Right lobe of liver (tissue), 4 donors: ENCODE measurements at regions not wholly inside any gene's neighbourhood (a gene's known extent, or its start where the extent isn't known, plus 50 kb on each side); places are given as distances from the start of the nearest gene placed in this dataset.

ENCODE experiments used
- CTCF ChIP-seq, 4 donors: fragments of 200-600 bp in 3 of 4; fragments of 450-650 bp in 1 of 4; IDR thresholded peaks; one replicate each; pipeline versions ENCODE4 v1.5.1 to v1.8.0; 2016 to 2022; ENCODE audit warnings: antibody characterized with exemption in 4 of 4, mild to moderate bottlenecking in 2 of 4
- POLR2A ChIP-seq: fragments of 450-650 bp; IDR thresholded peaks from one replicate; pipeline ENCODE4 v1.6.1; 2017; ENCODE audit warnings: antibody characterized with exemption, mild to moderate bottlenecking
- donor health status: DM: no; HTN: no; CAD: no.
- donor health status: DM: no; HTN: no; CAD: no.
- donor health status: DM: no; HTN: yes; CAD: no.

- TF ChIP-seq CTCF (IDR thresholded peaks at IDR 0.05) (no peak), POLR2A (no peak)
Observed at GRCh38 chr2:236337465-236338325, 73.5 kb upstream of the ASB18 start.
